ENCODE measurements at regions not wholly inside any gene's neighbourhood (a gene's known extent, or its start where the extent isn't known, plus 50 kb on each side); places are given as distances from the start of the nearest gene placed in this dataset.

GRCh38 chr4:137343221-137343620 is 189.1 kb downstream of the PCDH18 start:
- H3K27me3 Mint-ChIP-seq (ENCODE audit: low read depth): no peaks in the 10 kb centered on the region
- H3K27ac Mint-ChIP-seq: no peak overlapping the region
- H3K9me3 Mint-ChIP-seq: no peaks in the 10 kb centered on the region
- no peaks in the 10 kb centered on the region for H3K4me1 Mint-ChIP-seq
- TF ChIP-seq, protein P1, sequence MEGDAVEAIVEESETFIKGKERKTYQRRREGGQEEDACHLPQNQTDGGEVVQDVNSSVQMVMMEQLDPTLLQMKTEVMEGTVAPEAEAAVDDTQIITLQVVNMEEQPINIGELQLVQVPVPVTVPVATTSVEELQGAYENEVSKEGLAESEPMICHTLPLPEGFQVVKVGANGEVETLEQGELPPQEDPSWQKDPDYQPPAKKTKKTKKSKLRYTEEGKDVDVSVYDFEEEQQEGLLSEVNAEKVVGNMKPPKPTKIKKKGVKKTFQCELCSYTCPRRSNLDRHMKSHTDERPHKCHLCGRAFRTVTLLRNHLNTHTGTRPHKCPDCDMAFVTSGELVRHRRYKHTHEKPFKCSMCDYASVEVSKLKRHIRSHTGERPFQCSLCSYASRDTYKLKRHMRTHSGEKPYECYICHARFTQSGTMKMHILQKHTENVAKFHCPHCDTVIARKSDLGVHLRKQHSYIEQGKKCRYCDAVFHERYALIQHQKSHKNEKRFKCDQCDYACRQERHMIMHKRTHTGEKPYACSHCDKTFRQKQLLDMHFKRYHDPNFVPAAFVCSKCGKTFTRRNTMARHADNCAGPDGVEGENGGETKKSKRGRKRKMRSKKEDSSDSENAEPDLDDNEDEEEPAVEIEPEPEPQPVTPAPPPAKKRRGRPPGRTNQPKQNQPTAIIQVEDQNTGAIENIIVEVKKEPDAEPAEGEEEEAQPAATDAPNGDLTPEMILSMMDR (IDR thresholded peaks at IDR 0.05; ENCODE audit: unreplicated experiment in 3 of 3): no peak
- no peaks in the 10 kb centered on the region for H3K36me3 Mint-ChIP-seq (ENCODE audit: low read depth)
- H3K4me3 Mint-ChIP-seq: no peak overlapping the region

DNA sequence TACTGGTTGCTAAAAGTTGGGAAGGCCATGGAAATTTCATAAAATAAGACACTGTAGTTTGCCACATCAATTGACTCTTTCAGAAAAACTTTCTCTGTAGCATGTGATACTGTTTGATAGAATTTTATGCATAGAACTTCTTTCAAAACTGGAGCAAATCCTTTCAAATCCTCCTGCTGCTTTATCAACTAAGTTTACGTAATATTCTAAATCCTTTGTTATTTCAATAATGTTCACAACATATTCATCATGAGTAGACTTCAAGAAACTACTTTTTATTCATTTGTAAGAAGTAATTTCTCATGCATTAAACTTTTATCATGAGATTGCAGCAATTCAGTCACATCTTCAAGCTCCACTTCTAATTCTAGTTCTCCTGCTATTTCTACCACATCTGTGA is 199.3 kb downstream of the PCDH18 start:
- Mint-ChIP-seq H3K27me3 (ENCODE audit: low read depth) (no peaks in the 10 kb centered on the region), H3K9me3 (peaks cover 21% of the 10 kb centered on the region), H3K4me3 (no peak overlapping the region), H3K4me1 (no peaks in the 10 kb centered on the region), H3K36me3 (ENCODE audit: low read depth) (no peaks in the 10 kb centered on the region), H3K27ac (no peak overlapping the region)
- TF ChIP-seq, protein P1 (IDR thresholded peaks at IDR 0.05; ENCODE audit: unreplicated experiment in 3 of 3): no peak

DNA sequence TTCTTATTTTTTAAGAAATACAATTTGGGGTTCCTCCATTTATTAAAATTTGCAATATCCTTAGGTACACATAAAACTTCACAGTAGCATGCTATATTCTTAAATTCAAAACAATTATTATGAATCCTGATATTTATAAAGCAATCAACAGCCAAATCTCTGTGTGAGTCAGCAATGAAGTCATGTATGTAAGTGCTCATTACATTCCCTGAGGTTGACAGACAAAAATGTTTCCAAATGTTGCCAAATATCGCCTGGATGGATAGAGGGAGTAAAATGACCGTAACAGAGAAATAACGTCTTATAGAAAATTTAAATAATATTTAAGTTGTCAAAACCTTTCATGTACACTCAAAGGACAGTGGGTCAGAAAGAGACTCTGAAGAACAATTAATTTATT is 220.0 kb downstream of the PCDH18 start:
- H3K36me3 Mint-ChIP-seq (ENCODE audit: low read depth): no peaks in the 10 kb centered on the region
- TF ChIP-seq, protein P1 (IDR thresholded peaks at IDR 0.05; ENCODE audit: unreplicated experiment in 3 of 3): no peak
- peaks cover 22% of the 10 kb centered on the region for H3K4me1 Mint-ChIP-seq
- no peaks in the 10 kb centered on the region for H3K27me3 Mint-ChIP-seq (ENCODE audit: low read depth)
- no peaks in the 10 kb centered on the region for H3K9me3 Mint-ChIP-seq
- H3K4me3 Mint-ChIP-seq: no peak overlapping the region
- no peak overlapping the region for H3K27ac Mint-ChIP-seq

GRCh38 chr4:137310593-137311490 is 221.5 kb downstream of the PCDH18 start:
- H3K27ac Mint-ChIP-seq: peak overlapping the region; percentile 82 to 92 (median 88)
- no peaks in the 10 kb centered on the region for H3K27me3 Mint-ChIP-seq (ENCODE audit: low read depth)
- H3K36me3 Mint-ChIP-seq (ENCODE audit: low read depth): no peaks in the 10 kb centered on the region
- no peaks in the 10 kb centered on the region for H3K9me3 Mint-ChIP-seq
- H3K4me3 Mint-ChIP-seq: no peak overlapping the region
- peaks cover 22% of the 10 kb centered on the region for H3K4me1 Mint-ChIP-seq
- TF ChIP-seq, protein P1 (IDR thresholded peaks at IDR 0.05; ENCODE audit: unreplicated experiment in 3 of 3): no peak

- TF ChIP-seq, protein P1 (IDR thresholded peaks at IDR 0.05; ENCODE audit: unreplicated experiment in 3 of 3): no peak
- Mint-ChIP-seq H3K27ac (peak overlapping the region; percentile 82 to 92 (median 88)), H3K4me1 (peaks cover 22% of the 10 kb centered on the region), H3K27me3 (ENCODE audit: low read depth) (no peaks in the 10 kb centered on the region), H3K9me3 (no peaks in the 10 kb centered on the region), H3K36me3 (ENCODE audit: low read depth) (no peaks in the 10 kb centered on the region), H3K4me3 (no peak overlapping the region)
Measured at GRCh38 chr4:137310166-137310565, 222.1 kb downstream of the PCDH18 start.

DNA sequence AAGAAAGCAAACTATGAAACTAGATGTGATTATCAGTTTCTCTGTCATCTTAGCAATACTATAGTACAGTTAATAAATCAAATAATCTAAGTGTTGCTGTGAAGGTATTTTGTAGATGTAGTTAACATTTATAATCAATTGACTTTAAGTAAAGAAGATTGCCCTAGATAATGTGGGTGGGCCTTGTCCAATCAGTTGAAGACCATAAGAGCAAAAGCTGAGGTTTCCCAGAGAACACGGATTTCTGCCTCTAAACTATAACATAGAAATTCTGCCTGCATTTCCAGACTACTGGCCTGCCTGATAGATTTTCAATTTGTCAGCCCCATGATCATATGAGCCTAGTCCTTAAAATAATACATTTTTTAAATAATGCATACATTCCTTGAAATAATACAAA is 222.9 kb downstream of the PCDH18 start:
- Mint-ChIP-seq H3K9me3 (no peaks in the 10 kb centered on the region), H3K4me3 (no peak overlapping the region), H3K27ac (no peak overlapping the region), H3K36me3 (ENCODE audit: low read depth) (no peaks in the 10 kb centered on the region), H3K4me1 (peaks cover 22% of the 10 kb centered on the region), H3K27me3 (ENCODE audit: low read depth) (no peaks in the 10 kb centered on the region)
- TF ChIP-seq, protein P1 (IDR thresholded peaks at IDR 0.05; ENCODE audit: unreplicated experiment in 3 of 3): no peak

Measured in nephron (organoid).